Peyer's patch (tissue), 4 donors: ENCODE measurements at regions not wholly inside any gene's neighbourhood (a gene's known extent, or its start where the extent isn't known, plus 50 kb on each side); places are given as distances from the start of the nearest gene placed in this dataset.

Source experiments
- POLR2A ChIP-seq, 2 donors: fragments of 450-650 bp; IDR thresholded peaks; one replicate each; pipeline ENCODE4 v1.5.1; 2017; ENCODE audit warnings: antibody characterized with exemption in 2 of 2, mild to moderate bottlenecking in 2 of 2, moderate library complexity in 2 of 2
- TF ChIP-seq, protein P1 (sequence below), 6 experiments: fragments of 450-650 bp in 4 of 6; fragments of 200-600 bp in 2 of 6; sonication (generic) in 1 of 6; IDR thresholded peaks; one replicate each; pipeline ENCODE4 v1.5.1; 2017 to 2019; ENCODE audit warnings: antibody characterized with exemption in 6 of 6, mild to moderate bottlenecking in 3 of 6, moderate library complexity in 1 of 6

DNA sequence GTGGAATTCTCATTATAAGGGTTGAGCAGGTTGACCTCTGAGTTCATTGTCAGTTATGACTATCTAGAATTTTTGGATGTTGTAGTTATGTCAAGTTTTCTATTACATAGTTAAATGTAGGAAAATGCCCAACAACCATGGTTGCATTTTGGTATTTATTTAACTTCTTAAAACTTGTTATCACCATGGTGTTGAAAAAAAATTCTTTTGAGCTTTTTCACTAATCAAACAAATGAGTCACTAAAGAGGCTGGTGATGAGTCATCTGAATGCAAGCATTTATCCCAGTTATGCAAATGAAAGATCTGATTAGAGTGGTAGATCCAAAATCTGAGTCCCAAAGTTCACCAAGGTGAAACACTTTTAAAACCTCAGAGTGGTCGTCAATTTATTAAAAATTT is 624.7 kb upstream of the IGFBP3 start:
- TF ChIP-seq, protein P1, sequence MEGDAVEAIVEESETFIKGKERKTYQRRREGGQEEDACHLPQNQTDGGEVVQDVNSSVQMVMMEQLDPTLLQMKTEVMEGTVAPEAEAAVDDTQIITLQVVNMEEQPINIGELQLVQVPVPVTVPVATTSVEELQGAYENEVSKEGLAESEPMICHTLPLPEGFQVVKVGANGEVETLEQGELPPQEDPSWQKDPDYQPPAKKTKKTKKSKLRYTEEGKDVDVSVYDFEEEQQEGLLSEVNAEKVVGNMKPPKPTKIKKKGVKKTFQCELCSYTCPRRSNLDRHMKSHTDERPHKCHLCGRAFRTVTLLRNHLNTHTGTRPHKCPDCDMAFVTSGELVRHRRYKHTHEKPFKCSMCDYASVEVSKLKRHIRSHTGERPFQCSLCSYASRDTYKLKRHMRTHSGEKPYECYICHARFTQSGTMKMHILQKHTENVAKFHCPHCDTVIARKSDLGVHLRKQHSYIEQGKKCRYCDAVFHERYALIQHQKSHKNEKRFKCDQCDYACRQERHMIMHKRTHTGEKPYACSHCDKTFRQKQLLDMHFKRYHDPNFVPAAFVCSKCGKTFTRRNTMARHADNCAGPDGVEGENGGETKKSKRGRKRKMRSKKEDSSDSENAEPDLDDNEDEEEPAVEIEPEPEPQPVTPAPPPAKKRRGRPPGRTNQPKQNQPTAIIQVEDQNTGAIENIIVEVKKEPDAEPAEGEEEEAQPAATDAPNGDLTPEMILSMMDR (IDR thresholded peaks at IDR 0.05), result no peak
- TF ChIP-seq POLR2A (IDR thresholded peaks at IDR 0.05), result no peak
